Hepatocyte (in vitro differentiated cells): ENCODE measurements at regions not wholly inside any gene's neighbourhood (a gene's known extent, or its start where the extent isn't known, plus 50 kb on each side); places are given as distances from the start of the nearest gene placed in this dataset.

Experiments
- CTCF ChIP-seq: fragments of 200-600 bp; sonication (generic); IDR thresholded peaks from 2 replicates; pipeline ENCODE4 v1.5.1; 2016; ENCODE audit warnings: antibody characterized with exemption, mild to moderate bottlenecking; ENCODE audit not compliant: poor library complexity
- EZH2 ChIP-seq: fragments of 200-600 bp; sonication (generic); IDR thresholded peaks from 2 replicates; pipeline ENCODE4 v1.6.1; 2016; ENCODE audit warnings: antibody characterized with exemption, mild to moderate bottlenecking, borderline replicate concordance
- EZH2phosphoT487 ChIP-seq: fragments of 200-600 bp; sonication (generic); IDR thresholded peaks from one replicate; pipeline ENCODE4 v1.6.1; 2018; ENCODE audit warnings: antibody characterized with exemption, mild to moderate bottlenecking, low read depth, moderate library complexity; ENCODE audit not compliant: unreplicated experiment, severe bottlenecking

GRCh38 chr6:113162739-113163138 is 694.4 kb upstream of the MARCKS start:
- no peak for TF ChIP-seq EZH2
- TF ChIP-seq CTCF = no peak
- TF ChIP-seq EZH2phosphoT487 = no peak
